ENCODE measurements at regions not wholly inside any gene's neighbourhood (a gene's known extent, or its start where the extent isn't known, plus 50 kb on each side); places are given as distances from the start of the nearest gene placed in this dataset.

DNA sequence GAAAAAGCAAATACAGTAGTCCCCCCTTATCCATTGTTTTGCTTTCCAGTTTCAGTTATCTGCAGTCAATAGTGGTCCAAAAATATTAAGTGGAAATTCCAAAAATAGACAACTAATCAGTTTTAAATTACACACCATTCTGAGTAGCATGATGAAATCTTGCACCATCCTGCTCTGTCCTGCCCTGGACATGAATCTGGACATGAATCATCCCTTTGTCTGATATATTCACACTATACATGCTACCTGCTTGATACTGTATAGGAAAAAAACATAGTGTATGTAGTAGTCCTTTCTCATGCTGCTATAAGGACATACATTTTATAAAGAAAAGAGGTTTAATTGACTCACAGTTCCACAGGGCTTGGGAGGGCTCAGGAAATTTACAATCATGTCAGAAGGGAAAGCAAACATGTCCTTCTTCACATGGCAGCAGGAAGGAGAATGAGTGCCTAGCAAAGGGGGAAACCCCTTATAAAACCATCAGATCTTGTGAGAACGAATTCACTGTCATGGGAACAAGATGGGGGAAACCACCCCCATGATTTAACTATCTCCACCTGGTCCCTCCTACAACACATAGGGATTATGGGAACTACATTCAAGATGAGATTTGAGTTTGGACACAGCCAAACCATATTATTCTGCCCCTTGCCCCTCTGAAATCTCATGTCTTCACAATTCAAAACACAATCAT is 153.9 kb downstream of the ARRDC3 start:
- 71 to 80% methylated on average over 1 of the region's 1 CpG for WGBS, 2 donors
- intact Hi-C loops (cut with DNase I; ENCODE audit: low total_unique reads): loop anchor here (10.0 kb wide), 1 partner anchor 156 kb away; the partner anchor contains the start of gene ARRDC3
- H3K4me3 ChIP-seq (ENCODE audit: low read depth, poor library complexity, severe bottlenecking): no peak overlapping the region
- no peak for DNase-seq (ENCODE audit: low spot score in 2 of 2)
- TF ChIP-seq CTCF (IDR thresholded peaks at IDR 0.05) (no peak), POLR2A (IDR thresholded peaks at IDR 0.05) (no peak)

DNA sequence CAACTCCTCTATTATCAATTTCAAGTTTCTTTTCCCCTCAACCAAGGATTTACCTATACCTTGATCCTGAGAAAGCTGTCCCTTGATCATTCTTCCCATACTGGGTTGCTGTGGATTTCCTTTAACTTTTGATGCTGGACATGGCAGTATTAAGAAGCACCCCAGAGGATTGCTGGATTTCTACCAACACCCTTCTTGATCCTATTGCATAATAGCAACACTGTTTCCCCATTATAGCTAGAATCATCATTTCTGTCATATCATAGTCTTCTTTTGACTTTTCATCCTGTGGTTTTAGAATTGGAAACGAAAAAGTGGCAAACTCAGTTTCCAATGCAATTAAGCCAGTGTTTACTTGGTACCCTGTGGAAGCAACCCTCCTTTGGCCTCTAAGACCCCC is 154.9 kb downstream of the ARRDC3 start:
- 83 to 91% methylated on average over 1 of the region's 1 CpG for WGBS, 2 donors
- no peak for DNase-seq (ENCODE audit: low spot score in 2 of 2)
- intact Hi-C loops (cut with DNase I; ENCODE audit: low total_unique reads): loop anchor here (10.0 kb wide), 1 partner anchor 157 kb away; the partner anchor contains the start of gene ARRDC3
- no peak overlapping the region for H3K4me3 ChIP-seq (ENCODE audit: low read depth, poor library complexity, severe bottlenecking)
- no peak for TF ChIP-seq POLR2A (IDR thresholded peaks at IDR 0.05)
- TF ChIP-seq CTCF (IDR thresholded peaks at IDR 0.05): no peak

- DNase-seq (ENCODE audit: low spot score in 2 of 2): no peak
- WGBS, 2 donors: 73 to 81% methylated on average over 10 of the region's 10 CpGs
- intact Hi-C loops (cut with DNase I; ENCODE audit: low total_unique reads): loop anchor here (10.0 kb wide), 1 partner anchor 159 kb away; the partner anchor contains the start of gene ARRDC3
- H3K4me3 ChIP-seq (ENCODE audit: low read depth, poor library complexity, severe bottlenecking): no peak overlapping the region
- TF ChIP-seq CTCF (IDR thresholded peaks at IDR 0.05) (no peak), POLR2A (IDR thresholded peaks at IDR 0.05) (no peak)
Measured at GRCh38 chr5:91225848-91226686, 157.1 kb downstream of the ARRDC3 start.

DNA sequence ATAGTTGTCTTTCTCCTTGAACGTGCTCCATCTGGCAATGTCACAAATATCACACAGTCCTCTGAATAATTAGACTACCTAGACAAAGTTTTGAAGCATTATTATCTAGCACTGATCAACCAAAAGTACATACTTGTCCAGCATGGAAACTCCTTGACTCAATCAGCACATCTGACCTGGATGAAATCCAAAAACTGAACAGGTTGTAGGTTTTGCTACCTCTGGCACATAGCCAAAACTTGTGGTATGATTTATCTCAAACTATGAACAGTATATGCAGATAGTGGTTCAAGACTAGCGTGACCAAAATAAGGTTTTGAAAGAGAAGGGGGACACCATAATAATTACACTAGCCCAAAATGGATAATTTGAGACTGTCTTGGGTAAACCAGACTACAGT is 158.1 kb downstream of the ARRDC3 start:
- TF ChIP-seq POLR2A (IDR thresholded peaks at IDR 0.05) (no peak), CTCF (IDR thresholded peaks at IDR 0.05) (no peak)
- intact Hi-C loops (cut with DNase I; ENCODE audit: low total_unique reads): loop anchor here (10.0 kb wide), 1 partner anchor 160 kb away; the partner anchor contains the start of gene ARRDC3
- WGBS, 2 donors: 75 to 76% methylated on average over 2 of the region's 2 CpGs
- H3K4me3 ChIP-seq (ENCODE audit: low read depth, poor library complexity, severe bottlenecking): no peak overlapping the region
- DNase-seq (ENCODE audit: low spot score in 2 of 2): no peak

DNA sequence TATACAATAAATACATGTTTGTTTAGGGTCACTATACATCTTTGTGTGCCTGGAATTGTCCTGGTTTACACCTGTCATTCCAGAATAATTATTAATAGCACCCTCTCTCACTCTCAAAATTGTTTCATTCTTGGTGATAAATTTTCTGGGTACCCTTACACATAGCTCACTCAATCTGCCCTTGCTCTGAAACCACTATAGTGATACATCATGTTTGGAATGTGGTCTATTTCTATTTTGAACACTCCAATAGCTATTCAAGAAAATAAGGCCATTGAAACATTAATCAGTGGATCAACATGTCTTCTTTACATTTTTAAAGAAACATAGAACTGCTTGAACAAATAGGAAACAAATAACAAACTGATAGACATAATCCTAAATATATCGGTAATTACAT is 158.7 kb downstream of the ARRDC3 start:
- 90 to 100% methylated on average over 1 of the region's 1 CpG for WGBS, 2 donors
- intact Hi-C loops (cut with DNase I; ENCODE audit: low total_unique reads): loop anchor here (10.0 kb wide), 1 partner anchor 160 kb away; the partner anchor contains the start of gene ARRDC3
- TF ChIP-seq POLR2A (IDR thresholded peaks at IDR 0.05): no peak
- no peak for TF ChIP-seq CTCF (IDR thresholded peaks at IDR 0.05)
- H3K4me3 ChIP-seq (ENCODE audit: low read depth, poor library complexity, severe bottlenecking): no peak overlapping the region
- no peak for DNase-seq (ENCODE audit: low spot score in 2 of 2)
